ENCODE measurements at regions not wholly inside any gene's neighbourhood (a gene's known extent, or its start where the extent isn't known, plus 50 kb on each side); places are given as distances from the start of the nearest gene placed in this dataset.
A peak's percentile ranks its signal among the peaks of the same experiment; 100 is the strongest.

DNA sequence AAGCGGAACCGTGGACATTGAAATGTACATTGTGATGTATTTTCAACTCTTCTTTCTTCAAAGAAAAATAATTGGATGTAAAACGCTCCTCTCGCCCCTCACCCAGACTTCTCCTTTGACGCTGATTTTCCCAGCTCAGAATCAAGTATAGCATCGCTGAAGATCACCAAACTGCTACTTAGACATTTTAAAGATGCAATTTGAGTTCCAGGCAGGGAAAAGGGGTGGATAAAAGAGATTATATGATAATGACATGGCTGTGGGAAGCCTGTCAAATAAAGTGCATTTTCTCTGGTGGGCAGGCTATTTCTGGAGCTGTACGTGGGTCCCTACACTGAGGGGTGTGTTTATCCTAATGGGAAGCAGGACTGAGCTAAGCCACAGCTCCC is 240.4 kb downstream of the CDC5L start:
- H3K9me3 ChIP-seq (ENCODE audit: control insufficient read depth in 1 of 2, insufficient read depth in 1 of 2, low read length in 2 of 2): no peaks in the 10 kb centered on the region
- Mint-ChIP-seq H3K27me3 (no peaks in the 10 kb centered on the region), H3K9me3 (no peaks in the 10 kb centered on the region), H3K36me3 (ENCODE audit: low read depth) (no peaks in the 10 kb centered on the region), H3K4me1 (ENCODE audit: low read depth) (peaks cover 32% of the 10 kb centered on the region), H3K4me3 (no peak overlapping the region), H3K27ac (peak overlapping the region; percentile 59)
- TF ChIP-seq, protein P1, sequence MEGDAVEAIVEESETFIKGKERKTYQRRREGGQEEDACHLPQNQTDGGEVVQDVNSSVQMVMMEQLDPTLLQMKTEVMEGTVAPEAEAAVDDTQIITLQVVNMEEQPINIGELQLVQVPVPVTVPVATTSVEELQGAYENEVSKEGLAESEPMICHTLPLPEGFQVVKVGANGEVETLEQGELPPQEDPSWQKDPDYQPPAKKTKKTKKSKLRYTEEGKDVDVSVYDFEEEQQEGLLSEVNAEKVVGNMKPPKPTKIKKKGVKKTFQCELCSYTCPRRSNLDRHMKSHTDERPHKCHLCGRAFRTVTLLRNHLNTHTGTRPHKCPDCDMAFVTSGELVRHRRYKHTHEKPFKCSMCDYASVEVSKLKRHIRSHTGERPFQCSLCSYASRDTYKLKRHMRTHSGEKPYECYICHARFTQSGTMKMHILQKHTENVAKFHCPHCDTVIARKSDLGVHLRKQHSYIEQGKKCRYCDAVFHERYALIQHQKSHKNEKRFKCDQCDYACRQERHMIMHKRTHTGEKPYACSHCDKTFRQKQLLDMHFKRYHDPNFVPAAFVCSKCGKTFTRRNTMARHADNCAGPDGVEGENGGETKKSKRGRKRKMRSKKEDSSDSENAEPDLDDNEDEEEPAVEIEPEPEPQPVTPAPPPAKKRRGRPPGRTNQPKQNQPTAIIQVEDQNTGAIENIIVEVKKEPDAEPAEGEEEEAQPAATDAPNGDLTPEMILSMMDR (IDR thresholded peaks at IDR 0.05): no peak
- no peaks in the 10 kb centered on the region for H3K27me3 ChIP-seq (ENCODE audit: control insufficient read depth in 1 of 2, insufficient read depth in 2 of 2, low read length in 2 of 2)
- no peak overlapping the region for H3K4me3 ChIP-seq (ENCODE audit: low read length)
- ATAC-seq (ENCODE audit: poor library complexity) (no peak), DNase-seq (no peak)
- peaks cover 17% of the 10 kb centered on the region for H3K4me1 ChIP-seq (ENCODE audit: insufficient read depth, low read length)
- CTCF ChIA-PET: no interaction called here
- H3K36me3 ChIP-seq (ENCODE audit: insufficient read depth, low read length): no peaks in the 10 kb centered on the region
- no peak overlapping the region for H3K27ac ChIP-seq (ENCODE audit: low read depth in 1 of 2, low read length in 2 of 2)
- POLR2A ChIA-PET: no interaction called here
- intact Hi-C loops (cut with DNase I, micrococcal nuclease): no loop called here

- ATAC-seq (ENCODE audit: poor library complexity) (no peak), DNase-seq (no peak)
- Mint-ChIP-seq H3K27ac (no peak overlapping the region), H3K9me3 (no peaks in the 10 kb centered on the region), H3K4me3 (no peak overlapping the region), H3K36me3 (ENCODE audit: low read depth) (no peaks in the 10 kb centered on the region), H3K27me3 (no peaks in the 10 kb centered on the region), H3K4me1 (ENCODE audit: low read depth) (peaks cover 32% of the 10 kb centered on the region)
- Histone ChIP-seq H3K36me3 (ENCODE audit: insufficient read depth, low read length) (no peaks in the 10 kb centered on the region), H3K9me3 (ENCODE audit: control insufficient read depth in 1 of 2, insufficient read depth in 1 of 2, low read length in 2 of 2) (no peaks in the 10 kb centered on the region), H3K4me1 (ENCODE audit: insufficient read depth, low read length) (peaks cover 17% of the 10 kb centered on the region), H3K27me3 (ENCODE audit: control insufficient read depth in 1 of 2, insufficient read depth in 2 of 2, low read length in 2 of 2) (no peaks in the 10 kb centered on the region), H3K27ac (ENCODE audit: low read depth in 1 of 2, low read length in 2 of 2) (no peak overlapping the region), H3K4me3 (ENCODE audit: low read length) (no peak overlapping the region)
- intact Hi-C loops (cut with DNase I, micrococcal nuclease): no loop called here
- TF ChIP-seq, protein P1 (IDR thresholded peaks at IDR 0.05): no peak
- ChIA-PET POLR2A (no interaction called here), CTCF (no interaction called here)
These were observed 240.8 kb downstream of the CDC5L start for GRCh38 chr6:44628347-44628746.

- DNase-seq: no peak
- H3K27ac Mint-ChIP-seq: no peak overlapping the region
These were observed 242.1 kb downstream of the CDC5L start for GRCh38 chr6:44629636-44630035.

More at GRCh38 chr6:44629636-44630035, 242.1 kb downstream of the CDC5L start:
- Histone ChIP-seq H3K9me3 (ENCODE audit: control insufficient read depth in 1 of 2, insufficient read depth in 1 of 2, low read length in 2 of 2) (no peaks in the 10 kb centered on the region), H3K4me1 (ENCODE audit: insufficient read depth, low read length) (peaks cover 17% of the 10 kb centered on the region), H3K4me3 (ENCODE audit: low read length) (no peak overlapping the region), H3K27me3 (ENCODE audit: control insufficient read depth in 1 of 2, insufficient read depth in 2 of 2, low read length in 2 of 2) (peaks cover 0 to 3% of the 10 kb centered on the region in 2 experiments), H3K27ac (ENCODE audit: low read depth in 1 of 2, low read length in 2 of 2) (no peak overlapping the region), H3K36me3 (ENCODE audit: insufficient read depth, low read length) (no peaks in the 10 kb centered on the region)
- TF ChIP-seq, protein P1 (IDR thresholded peaks at IDR 0.05): no peak
- Mint-ChIP-seq H3K4me1 (ENCODE audit: low read depth) (peaks cover 32% of the 10 kb centered on the region), H3K36me3 (ENCODE audit: low read depth) (no peaks in the 10 kb centered on the region), H3K9me3 (no peaks in the 10 kb centered on the region), H3K27me3 (no peaks in the 10 kb centered on the region), H3K4me3 (no peak overlapping the region)
- ChIA-PET CTCF (no interaction called here), POLR2A (no interaction called here)
- intact Hi-C loops (cut with DNase I, micrococcal nuclease): no loop called here
- ATAC-seq (ENCODE audit: poor library complexity): no peak
